H7 (cell line): ENCODE measurements at regions not wholly inside any gene's neighbourhood (a gene's known extent, or its start where the extent isn't known, plus 50 kb on each side); places are given as distances from the start of the nearest gene placed in this dataset.

ENCODE experiments used
- DNase-seq: peaks from one replicate; pipeline ENCODE4 v3.0.0; 2012
- H3K27me3 ChIP-seq: 2 replicates; pipeline ENCODE4 v1.6.0; 2011; ENCODE audit warnings: mild to moderate bottlenecking, low read length; ENCODE audit not compliant: control insufficient read depth, insufficient read depth
- H3K36me3 ChIP-seq: replicated peaks from 2 replicates; pipeline ENCODE4 v1.5.1; 2011; ENCODE audit warnings: low read length; ENCODE audit not compliant: control insufficient read depth, insufficient read depth
- H3K4me3 ChIP-seq: 2 replicates; pipeline ENCODE4 v1.5.1; 2011; ENCODE audit warnings: low read depth, mild to moderate bottlenecking, control low read depth, low read length, moderate library complexity; ENCODE audit not compliant: insufficient read depth

DNA sequence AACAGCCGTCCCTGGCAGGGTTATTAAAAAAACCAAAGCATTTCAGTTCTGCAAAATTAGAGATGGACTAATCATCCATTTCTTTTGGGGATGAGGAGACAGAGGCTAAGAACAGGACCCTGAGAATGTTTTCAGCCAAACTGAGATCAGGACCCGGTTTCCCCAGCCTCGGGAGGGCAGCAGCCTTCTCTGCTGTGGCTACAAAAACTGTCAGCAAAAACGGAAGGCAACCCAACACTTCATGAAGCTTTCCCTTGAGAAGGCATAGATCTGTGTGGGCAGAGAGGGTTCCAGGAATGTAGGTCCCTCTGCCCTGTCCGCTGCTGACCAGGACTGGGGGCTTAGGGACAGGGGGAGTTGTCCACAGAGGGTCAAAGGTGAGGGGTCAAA, 313.5 kb downstream of the TCERG1L start:
- 0 out of 2 replicates have a peak, but pooled peaks cover 2% of the 10 kb centered on the region for H3K27me3 ChIP-seq
- DNase-seq: no peak
- H3K36me3 ChIP-seq: no peaks in the 10 kb centered on the region

DNA sequence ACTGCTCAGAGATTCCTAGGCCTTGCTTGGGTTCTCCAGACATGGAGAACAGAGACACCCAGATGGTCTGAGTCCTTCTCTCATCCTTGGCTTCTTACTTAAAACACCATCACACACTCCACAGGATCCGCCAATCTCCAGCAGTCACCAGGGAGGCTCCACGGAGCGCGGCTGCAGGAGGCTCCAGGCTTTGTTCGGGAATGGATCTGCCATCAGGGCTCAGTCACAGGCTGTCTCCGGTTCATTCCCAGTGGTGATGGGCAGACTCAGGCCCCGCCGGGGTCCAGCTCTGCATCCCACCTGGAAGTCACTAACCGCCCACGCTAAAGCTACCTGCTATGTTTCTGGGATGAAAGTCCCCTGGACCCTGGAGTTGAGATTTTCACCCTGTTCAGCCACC, 312.9 kb downstream of the TCERG1L start:
- DNase-seq: no peak
- no peaks in the 10 kb centered on the region for H3K36me3 ChIP-seq
- no peak overlapping the region for H3K4me3 ChIP-seq
- 0 out of 2 replicates have a peak, but pooled peaks cover 2% of the 10 kb centered on the region for H3K27me3 ChIP-seq

More for the DNA sequence above, 313.5 kb downstream of the TCERG1L start:
- no peak overlapping the region for H3K4me3 ChIP-seq

GRCh38 chr10:130999376-131000202, 311.9 kb downstream of the TCERG1L start:
- H3K4me3 ChIP-seq: no peak overlapping the region
- H3K36me3 ChIP-seq: no peaks in the 10 kb centered on the region
- H3K27me3 ChIP-seq: 0 out of 2 replicates have a peak, but pooled peaks cover 2% of the 10 kb centered on the region
- DNase-seq: no peak

DNA sequence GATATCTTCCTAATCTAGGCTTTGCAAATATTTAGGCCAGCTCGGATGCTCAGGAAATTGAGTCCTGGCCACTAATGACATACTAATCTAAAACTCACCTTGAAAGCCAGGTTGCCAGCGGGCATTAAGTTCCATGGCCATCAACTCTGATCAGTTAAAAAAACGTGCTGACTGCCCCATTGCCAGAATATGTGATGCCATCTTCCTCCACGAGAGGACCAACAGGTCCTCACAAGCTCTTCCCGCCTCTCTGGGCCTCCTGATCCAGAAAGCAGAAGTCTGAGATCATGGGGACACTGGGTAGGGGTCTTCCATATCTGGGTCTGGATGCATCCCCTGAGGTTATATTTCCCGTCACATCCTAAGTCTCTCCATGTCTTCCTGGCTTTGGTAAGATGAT, 311.3 kb downstream of the TCERG1L start:
- Histone ChIP-seq H3K4me3 (no peak overlapping the region), H3K36me3 (no peaks in the 10 kb centered on the region), H3K27me3 (0 out of 2 replicates have a peak, but pooled peaks cover 2% of the 10 kb centered on the region)
- no peak for DNase-seq

GRCh38 chr10:131000743-131001142, 310.8 kb downstream of the TCERG1L start:
- no peaks in the 10 kb centered on the region for H3K36me3 ChIP-seq
- H3K4me3 ChIP-seq: no peak overlapping the region
- 0 out of 2 replicates have a peak, but pooled peaks cover 2% of the 10 kb centered on the region for H3K27me3 ChIP-seq
- no peak for DNase-seq

DNA sequence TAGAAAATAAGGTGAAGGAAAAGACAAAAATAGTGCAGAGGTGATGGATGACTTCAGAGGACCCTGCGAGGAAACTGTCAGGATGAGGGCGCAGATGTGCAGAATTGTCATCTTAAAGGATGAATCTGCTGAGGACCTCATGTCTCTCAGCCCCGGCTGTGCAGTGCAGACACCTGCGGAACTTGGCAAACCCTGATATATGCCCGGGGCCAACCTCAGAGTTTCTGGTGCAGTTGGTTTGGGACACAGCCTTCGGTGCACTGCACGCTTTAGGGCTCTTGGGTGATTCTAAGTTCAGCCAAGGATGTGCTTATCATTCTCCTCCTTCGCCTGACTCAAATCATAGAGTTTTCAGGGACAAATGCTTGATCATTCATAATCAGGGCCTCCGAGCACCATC, 310.1 kb downstream of the TCERG1L start:
- no peak overlapping the region for H3K4me3 ChIP-seq
- no peaks in the 10 kb centered on the region for H3K36me3 ChIP-seq
- H3K27me3 ChIP-seq: 0 out of 2 replicates have a peak, but pooled peaks cover 2% of the 10 kb centered on the region
- no peak for DNase-seq

GRCh38 chr10:131002031-131002861, 309.3 kb downstream of the TCERG1L start:
- no peaks in the 10 kb centered on the region for H3K36me3 ChIP-seq
- peak; percentile 61 for DNase-seq
- H3K27me3 ChIP-seq: 0 out of 2 replicates have a peak, but pooled peaks cover 2% of the 10 kb centered on the region
- no peak overlapping the region for H3K4me3 ChIP-seq

- 0 out of 2 replicates have a peak, but pooled peaks cover 2% of the 10 kb centered on the region for H3K27me3 ChIP-seq
- H3K36me3 ChIP-seq: no peaks in the 10 kb centered on the region
- no peak for DNase-seq
- H3K4me3 ChIP-seq: no peak overlapping the region
Observed at GRCh38 chr10:131003455-131003854, 308.1 kb downstream of the TCERG1L start.

DNA sequence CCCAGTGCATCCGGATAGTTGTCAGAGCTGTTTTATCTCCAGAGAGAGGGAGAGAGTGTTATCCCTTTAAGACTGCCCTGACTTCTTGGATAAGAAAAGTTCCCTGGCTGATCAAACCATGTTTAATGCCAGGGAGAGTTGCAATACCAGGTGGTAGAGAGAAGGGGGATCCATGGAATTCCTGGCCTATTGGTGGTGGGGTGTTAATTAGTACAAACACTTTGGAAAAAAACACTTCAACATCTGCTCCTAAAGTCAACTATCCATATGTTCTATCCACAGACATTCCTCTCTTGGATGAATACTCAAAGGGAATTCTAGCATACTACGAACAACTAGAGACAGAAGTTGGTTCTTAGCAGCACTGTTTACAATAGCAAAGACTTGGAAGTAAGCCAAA, 307.2 kb downstream of the TCERG1L start:
- DNase-seq: no peak
- no peaks in the 10 kb centered on the region for H3K36me3 ChIP-seq
- H3K27me3 ChIP-seq: 0 out of 2 replicates have a peak, but pooled peaks cover 2% of the 10 kb centered on the region
- H3K4me3 ChIP-seq: no peak overlapping the region

DNA sequence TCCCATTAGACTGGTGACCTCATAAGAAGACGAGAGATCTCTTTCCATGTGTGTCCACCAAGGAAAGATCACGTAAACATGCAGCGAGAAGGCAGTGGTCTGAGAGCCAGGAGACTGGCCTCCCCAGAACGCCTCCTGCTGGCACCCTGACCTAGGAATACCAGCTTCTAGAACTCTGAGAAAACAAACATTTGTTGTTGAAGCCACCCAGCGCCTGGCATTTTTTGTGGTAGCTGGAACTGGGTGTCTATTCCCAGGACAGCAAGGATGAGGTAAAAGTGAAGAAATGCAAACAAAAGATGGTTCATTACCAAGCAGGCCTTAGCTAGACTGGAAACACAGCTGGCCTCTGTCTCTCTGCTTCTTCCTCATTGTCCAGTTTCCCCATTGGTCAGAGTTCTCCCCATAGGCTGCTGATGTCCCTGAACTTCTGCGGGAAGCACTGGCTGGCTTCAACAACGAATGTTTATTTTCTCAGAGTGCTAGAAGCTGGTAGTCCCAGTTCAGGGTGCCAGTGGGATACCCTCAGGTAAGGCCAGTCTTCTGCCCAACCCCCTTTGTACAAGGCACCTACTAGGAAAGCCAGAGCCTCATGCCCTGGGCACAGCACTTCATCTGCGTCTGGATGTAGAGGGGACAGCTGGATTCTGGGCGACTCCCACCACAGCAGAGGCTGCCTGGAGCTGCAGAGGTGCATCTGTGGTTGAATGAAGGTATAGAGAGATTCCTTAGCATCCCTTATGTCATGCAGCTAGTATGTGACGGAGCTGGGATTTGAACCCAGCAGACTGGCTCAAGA, 304.9 kb downstream of the TCERG1L start:
- DNase-seq: no peak
- Histone ChIP-seq H3K36me3 (no peaks in the 10 kb centered on the region), H3K4me3 (no peak overlapping the region), H3K27me3 (no peaks in the 10 kb centered on the region)

DNA sequence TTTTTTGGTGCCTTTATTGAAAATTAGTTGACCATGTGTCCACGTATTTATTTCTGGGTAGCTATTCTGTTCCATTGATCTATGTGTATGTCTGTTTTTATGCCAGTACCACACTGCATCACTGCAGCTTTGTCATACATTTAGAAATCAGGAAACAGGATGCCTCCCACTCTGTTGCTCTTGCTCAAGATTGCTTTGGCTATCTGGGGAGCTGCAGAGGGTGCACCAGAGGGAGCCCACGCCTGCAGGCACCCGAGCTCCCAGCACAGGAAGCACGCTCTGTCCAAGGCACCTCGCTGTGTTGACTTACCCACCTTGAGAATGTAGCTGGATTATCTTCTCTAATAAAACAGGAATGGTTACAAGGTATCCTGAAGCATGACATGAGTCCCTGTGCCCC, 301.7 kb downstream of the TCERG1L start:
- DNase-seq: no peak
- H3K27me3 ChIP-seq: no peaks in the 10 kb centered on the region; the same call in 1 of the 2 replicates
- H3K4me3 ChIP-seq: no peak overlapping the region
- no peaks in the 10 kb centered on the region for H3K36me3 ChIP-seq

DNA sequence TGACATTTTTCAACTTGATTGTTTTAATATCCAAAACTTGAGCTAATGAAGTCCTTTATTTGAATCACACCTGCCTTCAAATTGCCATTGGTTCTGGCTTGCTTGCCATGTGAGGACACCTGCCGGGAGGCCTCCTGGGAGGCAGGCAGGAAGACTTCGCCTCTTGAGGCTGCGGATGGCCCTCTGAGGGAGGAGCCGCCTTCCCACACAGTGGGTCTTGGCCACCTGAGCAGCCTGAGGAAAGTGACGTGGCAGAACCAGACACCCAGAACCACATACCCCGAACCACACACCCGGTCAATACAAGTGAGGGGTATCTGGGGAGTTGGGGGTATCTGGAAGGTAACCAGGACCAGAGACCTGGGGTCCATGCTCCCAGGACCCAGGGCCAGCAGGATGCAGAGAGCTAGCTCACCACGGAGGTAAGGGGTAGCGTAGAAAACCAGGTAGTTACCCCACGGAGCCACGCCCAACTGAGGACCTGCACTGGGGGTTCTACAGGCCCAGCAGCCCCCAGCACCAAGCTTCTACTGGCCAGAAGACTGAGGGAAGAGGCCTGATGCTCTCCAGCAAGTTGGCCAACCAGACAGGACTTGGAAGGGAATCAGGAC, 300.5 kb downstream of the TCERG1L start:
- H3K27me3 ChIP-seq: no peaks in the 10 kb centered on the region; the same call in 1 of the 2 replicates

DNA sequence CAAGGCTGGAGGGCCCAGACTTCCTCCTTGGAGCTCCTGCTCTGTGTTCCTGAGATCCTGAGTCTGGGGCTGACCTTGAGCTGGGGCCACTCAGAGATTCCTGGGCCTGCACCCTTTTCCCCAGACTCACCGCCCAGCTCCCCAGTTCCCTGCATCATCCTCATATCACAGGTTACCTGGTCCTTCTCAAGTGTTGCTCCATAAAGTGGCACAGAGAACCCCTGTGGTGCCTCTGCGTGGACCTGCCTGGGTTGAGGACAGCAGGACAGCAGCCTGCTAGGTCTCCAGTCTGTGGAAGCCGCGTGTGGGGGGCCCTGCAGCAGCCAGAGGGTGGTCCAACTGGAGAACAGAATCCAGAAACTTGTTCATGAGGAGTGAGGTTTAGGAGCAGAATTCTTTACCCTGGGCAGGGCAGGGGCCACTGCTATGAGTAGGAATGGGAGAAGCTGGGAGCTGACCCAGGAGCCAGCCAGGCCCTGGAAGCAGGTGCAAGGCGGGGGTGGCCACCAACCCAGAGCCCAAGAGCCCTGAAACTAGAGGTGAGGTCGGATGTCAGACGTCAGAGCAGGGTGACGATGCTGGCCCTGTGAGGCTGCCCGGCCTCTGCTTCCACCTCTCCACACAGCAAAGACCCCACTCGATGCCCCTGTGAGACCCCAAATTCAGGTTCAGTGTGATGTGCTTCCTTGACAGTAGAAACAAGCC, 299.4 kb downstream of the TCERG1L start:
- DNase-seq: no peak
- H3K27me3 ChIP-seq: no peaks in the 10 kb centered on the region; the same call in 1 of the 2 replicates
- no peak overlapping the region for H3K4me3 ChIP-seq
- no peaks in the 10 kb centered on the region for H3K36me3 ChIP-seq

More for the DNA sequence above, 300.5 kb downstream of the TCERG1L start:
- DNase-seq: no peak
- no peaks in the 10 kb centered on the region for H3K36me3 ChIP-seq
- no peak overlapping the region for H3K4me3 ChIP-seq
